Stimulated activated CD8-positive, alpha-beta memory T cell treated with anti-CD3 and anti-CD28 coated beads, Interleukin-12 subunit alpha, Interleukin-12 subunit beta, amount 100 ng/mL, for 1 hour (primary cell): ENCODE measurements at regions not wholly inside any gene's neighbourhood (a gene's known extent, or its start where the extent isn't known, plus 50 kb on each side); places are given as distances from the start of the nearest gene placed in this dataset.

Experiments
- DNase-seq: peaks from one replicate; pipeline ENCODE4 v3.0.0-alpha.2; 2020; ENCODE audit warnings: low read depth

GRCh38 chr9:118187408-118187807, 483.2 kb downstream of the TLR4 start:
- no peak for DNase-seq

- DNase-seq = no peak
These were observed 485.4 kb downstream of the TLR4 start for GRCh38 chr9:118189615-118190014.

GRCh38 chr9:118192807-118193206, 488.6 kb downstream of the TLR4 start:
- no peak for DNase-seq

- DNase-seq = no peak
These were observed 505.1 kb downstream of the TLR4 start for GRCh38 chr9:118209343-118209742.

- DNase-seq = no peak
These were observed 511.3 kb downstream of the TLR4 start for GRCh38 chr9:118215549-118215948.

- DNase-seq = no peak
These were observed 518.2 kb downstream of the TLR4 start for GRCh38 chr9:118222375-118222774.

GRCh38 chr9:118223111-118223510, 518.9 kb downstream of the TLR4 start:
- DNase-seq = no peak

GRCh38 chr9:118230329-118230728, 526.1 kb downstream of the TLR4 start:
- DNase-seq = no peak

- no peak for DNase-seq
These were observed 532.4 kb downstream of the TLR4 start for GRCh38 chr9:118236625-118237024.

- DNase-seq = no peak
These were observed 533.9 kb downstream of the TLR4 start for GRCh38 chr9:118238139-118238538.

GRCh38 chr9:118252027-118252426, 547.8 kb downstream of the TLR4 start:
- no peak for DNase-seq

GRCh38 chr9:118262191-118262590, 558.0 kb downstream of the TLR4 start:
- no peak for DNase-seq

GRCh38 chr9:118263949-118264348, 559.7 kb downstream of the TLR4 start:
- DNase-seq = no peak

- no peak for DNase-seq
These were observed 563.8 kb downstream of the TLR4 start for GRCh38 chr9:118268046-118268445.

GRCh38 chr9:118269623-118270022, 565.4 kb downstream of the TLR4 start:
- DNase-seq = no peak

- no peak for DNase-seq
These were observed 567.1 kb downstream of the TLR4 start for GRCh38 chr9:118271331-118271730.

GRCh38 chr9:118271936-118272335, 567.7 kb downstream of the TLR4 start:
- no peak for DNase-seq

GRCh38 chr9:118273048-118273447, 568.8 kb downstream of the TLR4 start:
- DNase-seq = no peak

- no peak for DNase-seq
These were observed 572.6 kb downstream of the TLR4 start for GRCh38 chr9:118276784-118277183.

- no peak for DNase-seq
These were observed 577.6 kb downstream of the TLR4 start for GRCh38 chr9:118281772-118282171.

GRCh38 chr9:118283488-118283887, 579.3 kb downstream of the TLR4 start:
- DNase-seq = no peak

GRCh38 chr9:118290116-118290515, 585.9 kb downstream of the TLR4 start:
- no peak for DNase-seq

- DNase-seq = no peak
These were observed 591.2 kb downstream of the TLR4 start for GRCh38 chr9:118295413-118295812.

- no peak for DNase-seq
These were observed 598.5 kb downstream of the TLR4 start for GRCh38 chr9:118302721-118303120.

- no peak for DNase-seq
These were observed 599.0 kb downstream of the TLR4 start for GRCh38 chr9:118303216-118303615.
